Right atrium auricular region (tissue), 2 donors: ENCODE measurements at regions not wholly inside any gene's neighbourhood (a gene's known extent, or its start where the extent isn't known, plus 50 kb on each side); places are given as distances from the start of the nearest gene placed in this dataset.

Experiments
- DNase-seq: peaks from one replicate; pipeline ENCODE4 v3.0.0-alpha.2; 2019; ENCODE audit warnings: low spot score
- H3K27ac ChIP-seq, 2 donors: fragments of 200-600 bp; sonication (generic); 1 replicate in 1 of 2; 2 replicates in 1 of 2; pipeline ENCODE4 v1.5.1; 2016 to 2019
- H3K27me3 ChIP-seq, 2 donors: fragments of 200-600 bp; sonication (generic); one replicate each; pipeline versions ENCODE4 v1.5.1 to v1.6.0; 2017 to 2019
- H3K36me3 ChIP-seq: fragments of 200-600 bp; sonication (generic); one replicate; pipeline ENCODE4 v1.5.1; 2016
- H3K4me1 ChIP-seq, 2 donors: fragments of 200-600 bp; sonication (generic); one replicate each; pipeline versions ENCODE4 v1.5.1 to v1.6.0; 2017 to 2019
- H3K4me3 ChIP-seq, 2 donors: fragments of 200-600 bp; sonication (generic); 1 replicate in 1 of 2; 2 replicates in 1 of 2; pipeline ENCODE4 v1.5.1; 2017 to 2019; ENCODE audit warnings: mild to moderate bottlenecking in 1 of 2, moderate library complexity in 1 of 2
- H3K9me3 ChIP-seq, 2 donors: fragments of 200-600 bp; sonication (generic); one replicate each; pipeline ENCODE4 v1.5.1; 2019
- CTCF ChIP-seq, 2 donors: fragments of 200-600 bp; sonication (generic); IDR thresholded peaks; one replicate each; pipeline ENCODE4 v1.5.1; 2019; ENCODE audit warnings: antibody characterized with exemption in 2 of 2

DNA sequence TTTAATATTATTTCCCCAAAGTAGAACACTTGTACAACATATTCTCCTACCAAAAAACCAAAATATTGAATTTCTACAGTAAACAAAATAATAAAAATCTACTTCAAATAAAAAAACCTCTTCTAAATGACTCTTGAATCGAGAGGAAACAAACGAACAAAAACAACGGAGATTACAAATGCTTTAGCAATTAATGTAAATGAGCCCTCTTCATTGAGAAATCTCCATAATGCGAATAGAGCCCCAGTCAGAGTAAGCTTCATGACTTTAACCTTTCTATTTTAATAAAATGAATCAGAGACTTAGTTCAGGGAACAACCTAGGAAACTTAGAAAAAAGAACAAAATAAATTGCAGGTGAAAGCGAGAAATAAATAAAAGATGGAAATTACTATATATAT lies 129.3 kb upstream of the SEMA6A start:
- no peak overlapping the region for H3K4me3 ChIP-seq
- no peak for TF ChIP-seq CTCF (IDR thresholded peaks at IDR 0.05)
- no peaks in the 10 kb centered on the region for H3K4me1 ChIP-seq
- no peak for DNase-seq
- H3K9me3 ChIP-seq, result no peaks in the 10 kb centered on the region
- H3K27me3 ChIP-seq, result no peaks in the 10 kb centered on the region
- H3K36me3 ChIP-seq, result no peaks in the 10 kb centered on the region
- no peak overlapping the region for H3K27ac ChIP-seq

GRCh38 chr5:116703328-116703727 lies 128.7 kb upstream of the SEMA6A start:
- no peak overlapping the region for H3K27ac ChIP-seq
- DNase-seq, result no peak
- no peak overlapping the region for H3K4me3 ChIP-seq
- no peaks in the 10 kb centered on the region for H3K27me3 ChIP-seq
- H3K4me1 ChIP-seq, result no peaks in the 10 kb centered on the region
- no peaks in the 10 kb centered on the region for H3K9me3 ChIP-seq
- H3K36me3 ChIP-seq, result no peaks in the 10 kb centered on the region
- no peak for TF ChIP-seq CTCF (IDR thresholded peaks at IDR 0.05)

- H3K27me3 ChIP-seq, result no peaks in the 10 kb centered on the region
- no peak for DNase-seq
- no peak overlapping the region for H3K4me3 ChIP-seq
- H3K27ac ChIP-seq, result no peak overlapping the region
- no peaks in the 10 kb centered on the region for H3K36me3 ChIP-seq
- H3K9me3 ChIP-seq, result no peaks in the 10 kb centered on the region
- H3K4me1 ChIP-seq, result no peaks in the 10 kb centered on the region
- no peak for TF ChIP-seq CTCF (IDR thresholded peaks at IDR 0.05)
These were observed 128.2 kb upstream of the SEMA6A start for GRCh38 chr5:116702776-116703175.

GRCh38 chr5:116699332-116699731 lies 124.7 kb upstream of the SEMA6A start:
- H3K27me3 ChIP-seq, result no peaks in the 10 kb centered on the region
- TF ChIP-seq CTCF (IDR thresholded peaks at IDR 0.05), result no peak
- no peak for DNase-seq
- no peaks in the 10 kb centered on the region for H3K4me1 ChIP-seq
- H3K36me3 ChIP-seq, result no peaks in the 10 kb centered on the region
- H3K27ac ChIP-seq, result no peak overlapping the region
- H3K4me3 ChIP-seq, result no peak overlapping the region
- no peaks in the 10 kb centered on the region for H3K9me3 ChIP-seq

- no peaks in the 10 kb centered on the region for H3K4me1 ChIP-seq
- H3K27me3 ChIP-seq, result no peaks in the 10 kb centered on the region
- H3K27ac ChIP-seq, result no peak overlapping the region
- TF ChIP-seq CTCF (IDR thresholded peaks at IDR 0.05), result no peak
- H3K9me3 ChIP-seq, result no peaks in the 10 kb centered on the region
- no peak overlapping the region for H3K4me3 ChIP-seq
- DNase-seq, result no peak
- H3K36me3 ChIP-seq, result no peaks in the 10 kb centered on the region
These were observed 121.7 kb upstream of the SEMA6A start for GRCh38 chr5:116696366-116696765.

GRCh38 chr5:116695681-116696080 lies 121.1 kb upstream of the SEMA6A start:
- no peak for TF ChIP-seq CTCF (IDR thresholded peaks at IDR 0.05)
- Histone ChIP-seq H3K27me3 (no peaks in the 10 kb centered on the region), H3K4me1 (no peaks in the 10 kb centered on the region), H3K36me3 (no peaks in the 10 kb centered on the region), H3K27ac (no peak overlapping the region), H3K9me3 (no peaks in the 10 kb centered on the region), H3K4me3 (no peak overlapping the region)
- DNase-seq, result no peak
